GM12873 (cell line): ENCODE measurements at regions not wholly inside any gene's neighbourhood (a gene's known extent, or its start where the extent isn't known, plus 50 kb on each side); places are given as distances from the start of the nearest gene placed in this dataset.

Experiments used
- CTCF ChIP-seq: IDR thresholded peaks from 2 replicates; pipeline ENCODE4 v1.5.1; 2012; ENCODE audit warnings: low read depth, mild to moderate bottlenecking, moderate library complexity, low read length, control low read depth; ENCODE audit not compliant: insufficient read depth; ENCODE audit errors: missing control alignments

GRCh38 chr11:70497536-70498075 lies 99.3 kb downstream of the CTTN start:
- TF ChIP-seq CTCF: no peak

GRCh38 chr11:70498171-70498571 lies 99.8 kb downstream of the CTTN start:
- no peak for TF ChIP-seq CTCF

GRCh38 chr11:70498976-70499801 lies 100.9 kb downstream of the CTTN start:
- no peak for TF ChIP-seq CTCF

- no peak for TF ChIP-seq CTCF
Measured at GRCh38 chr11:70500076-70500847, 101.9 kb downstream of the CTTN start.

- no peak for TF ChIP-seq CTCF
Measured at GRCh38 chr11:70501051-70501901, 102.9 kb downstream of the CTTN start.

GRCh38 chr11:70501933-70502540 lies 103.7 kb downstream of the CTTN start:
- TF ChIP-seq CTCF: no peak
